GM23338 (cell line): ENCODE measurements at regions not wholly inside any gene's neighbourhood (a gene's known extent, or its start where the extent isn't known, plus 50 kb on each side); places are given as distances from the start of the nearest gene placed in this dataset.

Experiments
- CTCF ChIP-seq, 2 experiments: fragments of 200-600 bp in 1 of 2; sonication (generic) in 1 of 2; conservative IDR thresholded peaks; 2 replicates each; pipeline versions ENCODE4 v1.5.1 to v1.6.1; 2016 to 2017; ENCODE audit warnings: antibody characterized with exemption in 2 of 2, low read depth in 2 of 2, mild to moderate bottlenecking in 2 of 2, moderate library complexity in 1 of 2
- ETS1 ChIP-seq: IDR thresholded peaks from 2 replicates; pipeline ENCODE4 v1.6.1; 2016; ENCODE audit warnings: antibody characterized with exemption
- EZH2 ChIP-seq: fragments of 200-600 bp; sonication (generic); IDR thresholded peaks from one replicate; pipeline ENCODE4 v1.8.0; 2017; ENCODE audit warnings: antibody characterized with exemption, mild to moderate bottlenecking, low read depth; ENCODE audit not compliant: unreplicated experiment
- JUNB ChIP-seq: IDR thresholded peaks from one replicate; pipeline ENCODE4 v1.6.1; 2016; ENCODE audit warnings: antibody characterized with exemption; ENCODE audit not compliant: unreplicated experiment
- POLR2AphosphoS5 ChIP-seq: IDR thresholded peaks from 2 replicates; pipeline ENCODE4 v1.6.1; 2016; ENCODE audit warnings: antibody characterized with exemption, low read depth
- REST ChIP-seq: IDR thresholded peaks from one replicate; pipeline ENCODE4 v1.6.1; 2018; ENCODE audit warnings: antibody characterized with exemption; ENCODE audit not compliant: unreplicated experiment
- ZNF462 ChIP-seq: fragments of 250-450 bp; sonication (Bioruptor Pico); IDR thresholded peaks from 2 replicates; pipeline ENCODE4 v1.5.0; 2020; ENCODE audit warnings: mild to moderate bottlenecking, moderate library complexity

GRCh38 chrX:574251-574650 lies 56.3 kb upstream of the SHOX start (continued):
- TF ChIP-seq ZNF462 (CRISPR knock-in tag) (no peak), CTCF (conservative IDR thresholded peaks at IDR 0.05; ENCODE audit: low read depth in 2 of 2) (no peak), REST (no peak), ETS1 (no peak), EZH2 (no peak), JUNB (no peak), POLR2AphosphoS5 (no peak)
